CD4-positive, alpha-beta T cell (primary cell): ENCODE measurements at regions not wholly inside any gene's neighbourhood (a gene's known extent, or its start where the extent isn't known, plus 50 kb on each side); places are given as distances from the start of the nearest gene placed in this dataset.

Experiments used
- ATAC-seq: fragments of 200-7000 bp; cut with Tn5 transposase; one replicate; pipeline ENCODE4 v1.10.0; 2022; ENCODE audit warnings: mild to moderate bottlenecking; ENCODE audit not compliant: poor library complexity
- CTCF ChIA-PET: fragments of 350-600 bp; sonication (Branson Sonifier 250); formaldehyde crosslinking; loops from one replicate; lab custom pipeline; 2021; ENCODE audit warnings: antibody characterized with exemption, inconsistent platforms; lab: Charles Lee
- POLR2A ChIA-PET: fragments of 350-600 bp; sonication (Branson Sonifier 250); formaldehyde crosslinking; loops from one replicate; lab custom pipeline; 2021; ENCODE audit warnings: antibody characterized with exemption, inconsistent platforms; lab: Charles Lee
- DNase-seq, 14 experiments: peaks; one replicate each; pipeline ENCODE4 v3.0.0-alpha.2; 2013 to 2020; ENCODE audit warnings: mixed read lengths in 2 of 14
- H3K27ac ChIP-seq, 2 donors: one replicate each; pipeline versions ENCODE4 v1.5.1 to v1.7.0; 2013; ENCODE audit warnings: low read length in 2 of 2, low read depth in 1 of 2, mild to moderate bottlenecking in 1 of 2
- H3K27me3 ChIP-seq, 2 experiments: 1 replicate in 1 of 2; 2 replicates in 1 of 2; pipeline versions ENCODE4 v1.6.1 to v1.7.0; 2013; ENCODE audit warnings: low read length in 2 of 2, control low read depth in 1 of 2, mild to moderate bottlenecking in 1 of 2, moderate library complexity in 1 of 2; ENCODE audit not compliant: insufficient read depth in 2 of 2, control insufficient read depth in 1 of 2
- H3K36me3 ChIP-seq: one replicate; pipeline ENCODE4 v1.6.1; 2013; ENCODE audit warnings: low read length, control low read depth; ENCODE audit not compliant: insufficient read depth
- H3K4me1 ChIP-seq: one replicate; pipeline ENCODE4 v1.6.1; 2013; ENCODE audit warnings: low read length, control low read depth; ENCODE audit not compliant: insufficient read depth
- H3K4me3 ChIP-seq: one replicate; pipeline ENCODE4 v1.5.1; 2013; ENCODE audit warnings: mild to moderate bottlenecking, low read length, moderate library complexity
- H3K9me3 ChIP-seq, 2 experiments: 1 replicate in 1 of 2; 2 replicates in 1 of 2; pipeline versions ENCODE4 v1.6.1 to v1.7.0; 2013; ENCODE audit warnings: low read length in 2 of 2, mild to moderate bottlenecking in 2 of 2, control low read depth in 1 of 2, moderate library complexity in 1 of 2; ENCODE audit not compliant: control insufficient read depth in 1 of 2, insufficient read depth in 1 of 2
- H3K27ac Mint-ChIP-seq: one replicate; pipeline ENCODE4 v1.8.0; 2020; ENCODE audit warnings: mixed read lengths
- H3K27me3 Mint-ChIP-seq: one replicate; pipeline ENCODE4 v1.8.0; 2021; ENCODE audit warnings: mixed read lengths
- H3K36me3 Mint-ChIP-seq: one replicate; pipeline ENCODE4 v1.8.0; 2021; ENCODE audit warnings: low read depth, mixed read lengths
- H3K4me1 Mint-ChIP-seq: one replicate; pipeline ENCODE4 v1.8.0; 2021; ENCODE audit warnings: low read depth, mixed read lengths
- H3K4me3 Mint-ChIP-seq: one replicate; pipeline ENCODE4 v1.8.0; 2020; ENCODE audit warnings: mild to moderate bottlenecking, mixed read lengths
- H3K9me3 Mint-ChIP-seq: one replicate; pipeline ENCODE4 v1.8.0; 2020; ENCODE audit warnings: mixed read lengths
- CTCF ChIP-seq: fragments of 200-600 bp; IDR thresholded peaks from one replicate; pipeline ENCODE4 v1.8.0; 2022; ENCODE audit warnings: antibody characterized with exemption, mild to moderate bottlenecking
- intact Hi-C, 2 experiments: fragments of 100-400 bp; cut with DNase I in 1 of 2; cut with micrococcal nuclease in 1 of 2; formaldehyde crosslinking; loops; one replicate each; pipeline versions ENCODE4 v1.15.1 to v1.9.0; 2023 to 2025; cut with DNase I, micrococcal nuclease

- no peaks in the 10 kb centered on the region for H3K36me3 Mint-ChIP-seq
- H3K9me3 Mint-ChIP-seq: peaks cover 2% of the 10 kb centered on the region
- H3K4me1 Mint-ChIP-seq: no peaks in the 10 kb centered on the region
- CTCF ChIA-PET: no interaction called here
- no peaks in the 10 kb centered on the region for H3K27me3 Mint-ChIP-seq
- no peaks in the 10 kb centered on the region for H3K27me3 ChIP-seq
- DNase-seq (no peak), ATAC-seq (no peak)
- POLR2A ChIA-PET: no interaction called here
- TF ChIP-seq CTCF: no peak
- no peak overlapping the region for H3K27ac Mint-ChIP-seq
- H3K4me3 Mint-ChIP-seq: no peak overlapping the region
- H3K9me3 ChIP-seq: no peaks in the 10 kb centered on the region
- intact Hi-C loops: no loop called here
- no peak overlapping the region for H3K4me3 ChIP-seq
- H3K36me3 ChIP-seq: no peaks in the 10 kb centered on the region
- no peak overlapping the region for H3K27ac ChIP-seq
- no peaks in the 10 kb centered on the region for H3K4me1 ChIP-seq
These were observed 528.2 kb upstream of the MARCKS start for GRCh38 chr6:113328886-113329381.

- Histone ChIP-seq H3K4me1 (no peaks in the 10 kb centered on the region), H3K27me3 (no peaks in the 10 kb centered on the region), H3K9me3 (peaks cover 0 to 4% of the 10 kb centered on the region in 2 experiments), H3K36me3 (no peaks in the 10 kb centered on the region), H3K4me3 (no peak overlapping the region), H3K27ac (no peak overlapping the region)
- ChIA-PET POLR2A (no interaction called here), CTCF (no interaction called here)
- no peaks in the 10 kb centered on the region for H3K4me1 Mint-ChIP-seq
- H3K27ac Mint-ChIP-seq: no peak overlapping the region
- DNase-seq: no peak
- no peaks in the 10 kb centered on the region for H3K27me3 Mint-ChIP-seq
- no peaks in the 10 kb centered on the region for H3K36me3 Mint-ChIP-seq
- TF ChIP-seq CTCF: no peak
- no peak overlapping the region for H3K4me3 Mint-ChIP-seq
- intact Hi-C loops: no loop called here
- no peak for ATAC-seq
- H3K9me3 Mint-ChIP-seq: no peaks in the 10 kb centered on the region
These were observed 527.1 kb upstream of the MARCKS start for GRCh38 chr6:113329942-113330635.

GRCh38 chr6:113330636-113330946 is 526.6 kb upstream of the MARCKS start:
- Mint-ChIP-seq H3K27ac (no peak overlapping the region), H3K4me1 (no peaks in the 10 kb centered on the region), H3K36me3 (no peaks in the 10 kb centered on the region), H3K27me3 (no peaks in the 10 kb centered on the region), H3K9me3 (no peaks in the 10 kb centered on the region), H3K4me3 (no peak overlapping the region)
- Histone ChIP-seq H3K36me3 (no peaks in the 10 kb centered on the region), H3K9me3 (peaks cover 0 to 4% of the 10 kb centered on the region in 2 experiments), H3K4me3 (no peak overlapping the region), H3K27ac (no peak overlapping the region), H3K27me3 (no peaks in the 10 kb centered on the region), H3K4me1 (no peaks in the 10 kb centered on the region)
- no peak for DNase-seq
- POLR2A ChIA-PET: no interaction called here
- TF ChIP-seq CTCF: no peak
- intact Hi-C loops: no loop called here
- no peak for ATAC-seq
- CTCF ChIA-PET: no interaction called here
